GM19035 (cell line): ENCODE measurements at regions not wholly inside any gene's neighbourhood (a gene's known extent, or its start where the extent isn't known, plus 50 kb on each side); places are given as distances from the start of the nearest gene placed in this dataset.

Experiments
- ATAC-seq: cut with Tn5 transposase; IDR thresholded peaks from one replicate; pipeline ENCODE4 v1.9.1; 2021; ENCODE audit not compliant: unreplicated experiment

DNA sequence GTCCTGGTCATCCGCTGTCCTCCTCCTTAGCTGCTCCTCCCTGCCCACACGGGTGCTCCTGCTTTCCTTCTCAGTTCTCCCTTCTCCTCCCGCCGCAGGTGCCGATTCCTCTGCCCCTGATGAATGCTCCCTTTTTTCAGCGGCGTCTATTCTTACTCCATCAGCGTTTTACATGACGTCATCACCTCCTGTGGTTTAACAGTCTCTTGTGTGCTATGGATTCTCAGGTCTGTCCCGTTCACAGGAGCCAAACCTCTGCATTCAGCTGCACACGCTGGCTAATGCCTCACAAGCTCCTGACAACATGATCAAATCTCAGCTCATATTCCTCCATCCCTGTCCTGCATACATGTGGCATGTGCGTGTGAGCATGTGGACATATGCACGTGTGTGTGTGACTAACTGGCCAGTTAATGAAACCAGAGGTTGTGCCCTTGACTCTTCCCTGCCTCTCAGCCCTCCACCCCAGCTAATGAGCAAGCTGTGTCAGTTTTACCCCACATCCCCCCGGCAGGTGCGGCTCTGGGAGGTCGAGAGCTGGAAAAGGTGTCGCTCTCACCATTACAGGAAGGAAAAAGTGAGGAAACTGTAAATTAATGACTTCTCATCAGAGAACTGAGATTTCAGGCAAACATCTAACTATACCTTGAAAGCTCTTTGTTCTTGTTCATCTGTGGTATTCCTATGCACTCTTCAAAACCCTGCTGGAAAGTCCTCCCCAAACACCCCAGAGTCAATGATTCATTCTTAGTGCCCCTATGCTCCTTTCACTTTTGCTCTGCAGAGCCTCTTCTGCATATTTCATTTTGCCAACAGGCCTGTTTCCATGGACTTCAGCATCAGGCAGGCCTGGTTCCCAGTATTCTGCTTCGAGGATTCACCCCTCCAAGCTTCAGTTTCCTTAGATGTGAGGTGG, 163.1 kb downstream of the TTLL2 start:
- peak; percentile 55 for ATAC-seq

DNA sequence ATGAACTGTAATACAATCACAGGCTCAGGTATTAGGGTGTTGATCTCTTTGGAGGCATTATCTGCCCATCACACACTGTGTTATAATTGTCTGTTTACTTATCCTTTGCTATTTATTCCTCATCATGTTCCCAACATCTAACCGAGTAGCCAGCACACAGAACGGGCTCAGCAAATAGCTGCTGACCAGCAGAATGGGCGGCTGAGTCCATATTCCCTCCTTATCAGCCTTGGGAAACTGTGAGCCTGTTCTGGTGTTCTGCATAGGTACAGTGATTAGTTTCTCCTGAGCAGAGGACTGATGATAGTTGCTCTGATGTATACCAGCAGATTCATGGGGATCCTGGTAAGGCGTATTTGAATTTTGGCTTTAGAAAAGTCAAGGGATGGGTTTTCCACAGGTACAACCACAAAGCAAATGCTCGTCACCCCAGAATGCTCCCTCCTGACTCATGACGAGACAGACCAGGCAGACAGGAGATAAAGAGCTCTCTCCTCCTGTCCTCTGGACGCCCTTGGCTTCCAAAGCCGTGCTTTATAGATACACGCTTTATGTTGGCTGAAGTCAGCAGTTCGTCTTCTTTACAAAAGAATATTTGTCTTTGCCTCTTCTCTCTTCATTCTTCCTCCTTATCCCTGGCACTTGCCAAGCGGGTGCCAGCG, 166.7 kb downstream of the TTLL2 start:
- no peak for ATAC-seq

DNA sequence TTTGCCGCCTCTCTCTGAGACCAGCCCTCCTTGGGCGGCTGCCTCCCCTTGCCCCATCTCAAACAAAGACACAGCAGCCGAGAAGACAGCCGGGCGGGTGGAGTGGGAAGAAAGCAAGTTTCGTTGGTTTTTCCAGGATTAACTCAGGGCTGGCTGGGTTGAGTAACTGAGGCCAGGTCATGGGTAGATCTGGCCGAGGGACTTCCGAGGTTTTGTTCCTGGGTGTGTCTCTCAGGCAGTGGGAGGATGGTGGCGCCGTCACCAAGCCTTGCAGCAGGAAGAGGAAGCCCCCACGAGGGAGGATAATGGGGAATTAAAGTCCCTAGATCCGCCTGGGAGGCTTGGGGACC, 167.2 kb downstream of the TTLL2 start:
- no peak for ATAC-seq

DNA sequence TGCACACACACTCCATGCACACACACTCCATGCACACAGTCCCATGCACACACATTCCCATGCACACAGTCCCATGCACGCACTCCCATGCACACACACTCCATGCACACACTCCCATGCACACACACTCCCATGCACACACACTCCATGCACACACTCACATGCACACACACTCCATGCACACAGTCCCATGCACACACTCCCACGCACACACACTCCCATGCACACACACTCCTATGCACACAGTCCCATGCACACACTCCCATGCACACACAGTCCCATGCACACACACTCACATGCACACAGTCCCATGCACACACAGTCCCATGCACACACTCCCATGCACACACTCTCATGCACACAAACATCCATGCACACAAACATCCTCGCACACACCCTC, 168.4 kb downstream of the TTLL2 start:
- ATAC-seq, result no peak

DNA sequence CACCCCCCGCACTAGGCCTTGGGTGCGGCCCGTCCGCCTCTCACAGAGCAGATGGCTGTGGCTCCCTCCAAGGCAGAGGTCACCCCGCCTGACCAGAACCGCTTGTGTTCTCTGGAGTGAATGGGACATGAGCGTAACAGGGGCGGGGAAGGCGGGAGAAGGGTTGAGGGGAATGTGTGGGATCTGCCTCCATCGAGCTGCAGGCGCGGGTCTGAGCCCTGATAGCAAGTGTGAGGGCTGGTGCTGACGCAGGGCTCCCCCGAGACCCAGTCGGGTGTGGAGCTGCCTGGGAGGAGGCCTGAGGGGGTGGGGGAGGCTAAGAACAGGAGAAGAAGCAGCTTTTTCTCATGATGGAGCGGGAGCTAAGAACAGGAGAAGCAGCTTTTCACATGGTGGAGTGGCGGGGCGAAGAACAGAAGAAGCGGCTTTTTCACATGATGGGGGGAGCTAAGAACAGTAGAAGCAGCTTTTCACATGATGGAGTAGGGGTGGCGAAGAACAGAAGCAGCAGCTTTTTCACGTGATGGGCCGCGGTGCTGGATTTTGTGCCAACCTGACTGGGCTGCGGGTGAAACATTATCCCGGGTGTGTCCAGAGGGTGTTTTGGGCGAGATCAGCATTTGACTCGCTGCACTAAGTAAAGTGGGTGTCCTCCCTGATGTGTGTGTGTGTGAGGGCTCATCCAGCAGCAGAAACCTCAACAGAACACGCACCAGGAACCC, 169.3 kb downstream of the TTLL2 start:
- ATAC-seq, result no peak

DNA sequence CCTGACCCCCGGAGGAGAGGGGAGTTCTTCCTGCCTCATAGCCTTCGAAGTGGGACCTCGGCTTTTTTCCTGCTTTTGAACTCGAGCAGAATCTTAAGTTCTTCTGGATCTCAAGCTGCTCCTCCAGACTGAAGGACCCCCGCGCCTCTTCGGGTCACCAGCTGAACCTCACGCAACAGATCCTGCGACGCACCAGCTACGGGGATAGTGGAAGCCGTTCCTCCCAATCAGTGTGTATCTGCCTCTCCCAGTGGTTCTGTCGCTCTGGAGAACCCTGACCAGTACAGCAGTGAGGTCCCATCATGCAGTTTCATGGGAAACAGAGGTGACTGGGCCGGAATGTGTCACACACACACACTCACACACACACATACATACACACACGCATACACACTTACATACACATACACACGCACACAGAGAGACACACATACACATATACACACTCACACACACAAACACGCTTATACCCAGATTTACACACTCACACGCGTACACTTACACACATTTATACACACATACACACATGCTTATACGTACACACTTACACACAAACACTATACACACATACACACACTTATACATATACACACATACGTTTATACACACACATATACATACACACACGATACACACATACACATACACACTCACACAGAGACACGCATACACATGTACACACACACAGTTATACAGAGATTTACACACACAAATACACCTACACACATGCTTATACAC, 170.0 kb downstream of the TTLL2 start:
- ATAC-seq, result no peak

DNA sequence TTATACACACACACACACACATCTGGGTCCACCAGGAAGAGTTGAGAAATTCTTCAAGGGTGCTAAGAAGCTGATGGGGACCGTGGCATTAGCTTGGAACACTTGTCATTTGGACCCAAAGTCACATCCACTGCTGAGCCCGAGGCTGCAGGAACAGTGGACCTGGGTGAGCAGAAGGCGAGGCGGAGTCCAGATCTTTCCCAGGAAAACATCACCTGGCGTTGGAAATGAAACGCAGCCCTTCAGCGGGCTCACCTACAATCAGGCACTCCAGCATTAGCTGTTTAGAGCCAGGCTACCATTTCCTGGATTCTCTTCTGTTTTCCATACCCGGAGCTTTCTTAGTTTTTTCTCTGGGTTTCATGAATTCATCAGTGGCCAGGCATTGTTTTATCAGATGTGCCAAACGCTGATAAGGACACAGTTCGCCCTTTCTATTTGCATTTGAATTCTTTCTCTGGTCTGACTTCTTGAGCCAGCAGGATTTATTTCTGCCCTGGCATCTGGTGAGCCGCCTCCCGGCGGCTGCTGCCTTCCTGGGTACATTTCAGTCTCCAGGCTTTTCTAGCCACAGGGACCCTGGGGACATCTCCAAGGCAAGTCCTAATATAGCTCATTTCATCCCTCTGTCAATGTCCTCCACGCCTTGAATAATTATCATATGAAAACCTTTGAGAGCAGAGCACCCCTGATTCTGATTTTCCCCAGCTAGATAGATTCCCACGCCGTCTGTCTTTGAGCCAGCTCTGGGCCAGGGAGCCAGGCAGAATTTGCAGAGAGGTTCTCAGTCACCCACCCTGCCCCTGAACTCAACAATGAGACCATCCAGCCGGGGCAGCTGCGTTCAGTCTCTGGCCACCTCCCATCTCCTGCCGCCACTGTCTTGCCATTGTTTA, 170.9 kb downstream of the TTLL2 start:
- no peak for ATAC-seq

DNA sequence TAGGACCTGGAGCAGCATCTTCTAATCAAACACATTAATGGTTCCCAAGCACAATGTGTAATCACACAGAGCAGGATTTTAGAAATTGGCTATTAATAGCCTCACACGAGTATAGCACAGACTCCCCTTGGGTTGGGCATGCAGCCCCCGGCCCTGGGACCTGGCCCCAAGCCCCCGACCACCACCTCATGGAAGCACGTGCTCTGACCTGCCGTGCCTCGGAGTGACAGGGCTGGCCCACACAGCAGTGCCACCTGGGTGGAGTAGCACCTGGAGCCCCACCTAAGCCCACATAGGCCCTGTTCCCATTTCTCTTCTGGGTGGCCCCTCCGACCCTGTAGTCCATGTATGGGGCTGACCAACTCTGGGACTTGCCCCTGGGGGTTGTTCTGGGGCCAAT, 171.8 kb downstream of the TTLL2 start:
- ATAC-seq, result no peak

DNA sequence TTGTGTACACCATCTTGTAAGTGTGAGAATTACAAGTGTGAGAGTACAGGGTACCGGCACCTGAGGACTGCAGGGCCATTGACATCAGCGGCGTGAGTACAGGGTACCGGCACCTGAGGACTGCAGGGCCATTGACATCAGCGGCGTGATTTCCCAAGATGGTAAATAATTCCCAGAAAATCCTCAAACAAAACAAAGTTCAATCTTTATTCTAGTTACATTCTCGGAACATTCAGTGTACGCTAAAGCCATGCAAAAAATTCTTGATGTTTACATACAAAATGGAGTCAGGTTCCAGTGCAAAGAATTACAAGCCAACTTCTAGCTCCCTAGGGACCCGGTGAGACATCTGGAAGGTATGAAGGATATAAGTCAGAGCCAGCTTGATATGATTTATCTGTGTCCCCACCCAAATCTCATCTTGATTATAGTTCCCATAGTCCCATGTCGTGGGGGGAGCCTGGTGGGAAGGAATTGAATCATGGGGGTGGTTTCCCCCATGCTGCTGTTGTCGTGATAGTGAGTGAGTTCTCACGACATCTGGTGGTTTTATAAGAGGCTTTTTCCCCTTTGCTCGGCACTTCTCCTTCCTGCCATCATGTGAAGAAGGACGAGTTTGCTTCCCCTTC, 172.7 kb downstream of the TTLL2 start:
- no peak for ATAC-seq

DNA sequence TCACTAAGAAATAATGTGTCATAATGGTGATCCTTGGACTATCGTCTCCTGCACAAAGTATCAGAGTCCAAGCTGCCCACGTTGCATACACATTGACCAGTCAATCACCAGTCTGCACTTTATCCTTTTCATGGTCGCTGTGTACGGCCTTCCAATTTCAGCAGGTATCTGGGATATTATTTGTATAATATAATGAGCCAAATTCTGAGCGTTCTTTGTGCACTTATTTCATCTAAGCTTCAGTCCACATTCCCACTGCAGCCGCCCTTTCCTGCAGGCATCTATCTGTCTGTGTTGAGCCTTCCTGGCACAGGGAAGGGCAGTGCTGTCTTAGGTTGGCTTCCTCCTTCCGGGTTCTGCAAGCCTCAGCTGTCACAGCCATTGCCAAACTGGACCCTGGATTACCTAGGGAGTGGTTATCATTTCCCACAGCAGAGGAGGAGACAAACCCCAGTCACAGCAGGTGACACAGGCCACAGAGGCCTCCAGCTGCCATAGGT, 174.3 kb downstream of the TTLL2 start:
- ATAC-seq, result no peak

DNA sequence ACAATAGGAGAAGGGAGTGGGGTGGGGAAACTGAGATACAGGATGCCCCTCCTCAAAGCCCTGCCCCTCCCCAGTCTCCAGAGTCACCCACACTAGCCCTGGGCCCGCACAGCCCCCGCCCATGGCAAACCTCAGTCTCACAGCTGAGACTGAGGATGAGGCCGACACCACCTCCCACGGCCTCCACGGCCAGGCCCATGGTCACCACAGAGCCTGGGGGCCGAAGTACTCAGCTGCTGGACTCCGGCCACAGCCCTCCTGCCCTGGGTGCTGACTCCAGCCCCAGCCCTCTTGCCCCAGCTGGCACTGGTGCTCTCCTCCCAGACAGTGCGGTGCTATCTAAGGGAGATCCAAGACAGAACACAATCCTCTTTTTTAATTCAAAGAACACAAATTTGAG, 176.1 kb downstream of the TTLL2 start:
- ATAC-seq, result no peak

DNA sequence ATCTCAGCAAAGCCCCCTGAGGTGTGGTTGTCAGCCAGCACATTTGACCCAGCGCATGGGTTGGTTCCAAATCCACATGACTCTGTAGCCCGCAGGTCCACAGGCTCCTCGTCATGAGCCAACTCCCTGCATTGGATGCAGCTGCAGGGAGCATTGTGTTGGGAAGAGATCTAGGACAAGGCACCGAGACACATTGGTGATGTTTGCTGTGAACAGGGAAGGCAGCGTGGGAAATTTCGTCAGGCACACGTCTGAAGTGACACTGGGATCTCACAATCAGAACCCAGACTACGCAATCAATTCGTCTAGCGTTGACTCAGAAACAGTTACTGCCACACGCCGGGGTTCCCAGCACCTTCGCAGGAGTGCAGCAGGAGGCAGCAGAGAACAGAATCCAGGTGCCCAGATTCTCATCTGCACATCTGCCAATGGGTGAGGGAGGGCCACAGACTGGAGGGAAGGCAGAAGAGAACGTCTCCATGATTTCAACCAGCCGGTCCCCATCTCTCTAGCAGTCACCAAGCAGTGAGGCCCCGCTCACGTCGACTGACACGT, 177.0 kb downstream of the TTLL2 start:
- ATAC-seq, result no peak

DNA sequence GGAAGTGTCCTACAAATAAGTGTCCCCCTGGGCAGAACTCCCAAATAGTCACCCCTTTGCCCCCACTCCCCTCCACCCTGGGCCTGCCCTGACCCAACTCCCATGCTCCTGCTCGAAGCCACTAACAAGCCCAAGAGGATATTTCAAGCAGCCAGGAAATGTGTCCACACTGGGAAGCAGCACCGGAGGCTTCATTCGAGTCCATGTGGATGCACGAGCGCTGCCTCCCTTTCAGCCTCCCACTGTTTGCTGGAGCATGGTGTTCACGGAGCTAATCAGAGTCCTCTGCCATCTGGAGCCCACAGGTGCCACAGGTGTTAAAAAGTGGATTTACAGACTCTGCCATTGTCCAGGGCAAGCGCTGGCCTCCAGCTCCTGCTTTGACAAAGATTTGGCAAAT, 177.6 kb downstream of the TTLL2 start:
- ATAC-seq, result no peak

DNA sequence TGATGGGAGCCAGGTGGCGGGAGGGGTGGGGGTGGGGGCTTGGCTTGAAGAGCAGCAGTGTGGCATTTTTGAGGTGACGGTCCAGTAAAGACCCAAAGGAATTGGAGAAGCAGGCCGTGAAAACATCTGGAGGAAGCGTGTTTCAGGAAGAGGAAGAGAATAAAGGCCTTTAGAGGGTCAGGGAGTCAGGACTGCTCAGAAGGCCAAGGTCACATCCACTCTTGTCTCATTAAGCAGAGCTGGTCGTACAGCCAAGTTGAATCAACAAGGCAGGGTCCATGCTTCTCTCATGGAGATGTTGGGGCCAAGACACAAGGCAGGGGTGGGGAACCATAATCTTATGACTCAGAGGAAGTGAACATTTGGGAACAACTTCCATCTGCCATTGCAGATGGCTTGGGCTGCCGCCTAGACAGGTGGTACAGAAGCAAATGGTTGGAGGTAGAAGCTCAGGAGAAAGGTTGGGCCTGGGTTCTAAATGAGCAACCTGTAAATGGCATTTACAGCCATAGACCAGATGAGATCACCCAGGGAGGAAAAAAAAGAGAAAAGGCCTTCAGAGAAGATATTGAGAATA, 179.6 kb downstream of the TTLL2 start:
- ATAC-seq, result no peak

DNA sequence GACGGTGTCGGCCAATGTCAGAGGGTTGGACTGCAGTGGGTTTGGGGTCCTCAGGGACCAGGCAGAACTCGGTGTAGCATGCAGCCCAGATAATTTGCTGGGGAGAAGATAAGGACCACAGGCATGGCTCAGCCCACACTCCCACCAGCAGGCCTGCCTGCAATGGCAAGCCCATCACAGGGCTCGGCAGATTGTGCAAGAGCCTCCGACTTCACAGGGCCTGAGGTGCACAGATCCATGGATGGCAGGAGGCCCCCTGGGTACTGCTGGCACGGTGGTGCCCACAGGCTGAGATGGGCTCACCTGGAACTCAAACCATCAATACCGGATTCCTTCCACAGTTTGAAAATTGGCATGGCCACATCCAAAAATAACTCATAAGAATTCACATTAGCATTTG, 180.3 kb downstream of the TTLL2 start:
- ATAC-seq, result no peak

DNA sequence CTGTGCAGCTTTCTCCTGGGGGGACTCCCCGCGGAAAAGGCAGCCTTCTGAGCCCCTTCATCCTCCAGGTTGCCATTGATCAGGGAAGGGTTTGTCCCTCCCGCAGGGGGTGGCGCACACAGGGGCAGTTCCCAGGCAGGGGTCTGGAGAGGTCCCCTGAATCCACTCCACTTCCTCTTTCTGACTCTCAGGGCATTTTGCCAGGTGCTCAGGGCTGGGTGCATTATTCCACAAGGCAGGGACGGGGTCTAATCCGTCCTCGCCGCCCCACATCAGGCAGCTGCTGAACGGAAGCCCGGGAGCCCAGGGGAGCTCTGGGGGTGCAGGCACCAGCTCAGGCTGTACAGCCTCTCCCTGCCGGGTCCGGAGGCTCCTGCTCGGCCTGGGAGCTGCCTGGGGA, 180.9 kb downstream of the TTLL2 start:
- ATAC-seq, result no peak

DNA sequence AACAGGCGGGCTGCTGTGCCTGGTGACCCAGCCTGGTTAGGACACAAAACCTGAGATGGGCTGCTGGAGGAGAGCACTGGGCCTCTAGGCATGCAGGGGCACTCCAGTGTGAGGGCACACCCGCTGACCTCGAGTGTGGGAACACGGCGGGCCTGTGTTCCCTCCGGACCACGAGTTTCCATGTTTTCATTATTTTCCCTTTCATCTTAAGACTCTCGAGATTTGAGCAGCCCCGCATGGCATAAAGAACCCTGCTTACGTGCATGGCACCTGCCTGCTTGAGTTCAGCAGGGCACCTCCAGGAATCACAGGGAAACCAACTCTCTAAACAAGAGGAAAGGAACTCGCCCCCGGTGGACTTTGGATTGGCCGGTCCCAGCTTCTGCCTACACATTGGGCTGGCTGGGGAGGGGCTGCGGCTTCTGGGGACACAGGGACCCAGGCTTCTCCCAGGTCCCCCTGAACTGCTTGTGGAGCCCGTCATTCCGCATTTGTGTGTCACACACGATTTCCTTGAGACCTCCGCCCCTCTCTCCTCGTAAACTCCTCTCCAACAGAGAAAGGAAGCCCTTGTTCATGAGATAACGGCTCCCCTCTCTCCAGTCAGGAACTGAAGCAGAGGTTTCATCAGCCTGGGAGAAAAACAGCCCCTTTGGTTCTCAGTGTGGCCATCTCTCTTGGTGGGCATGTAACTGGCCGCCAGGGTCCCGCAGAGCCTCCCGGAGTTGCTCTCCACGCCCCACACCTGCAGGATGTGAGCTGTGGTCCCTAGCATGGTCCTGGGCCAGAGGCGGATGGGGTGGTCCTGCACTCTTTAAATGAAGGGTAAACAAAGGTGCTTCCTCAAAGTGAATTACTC, 181.8 kb downstream of the TTLL2 start:
- no peak for ATAC-seq

DNA sequence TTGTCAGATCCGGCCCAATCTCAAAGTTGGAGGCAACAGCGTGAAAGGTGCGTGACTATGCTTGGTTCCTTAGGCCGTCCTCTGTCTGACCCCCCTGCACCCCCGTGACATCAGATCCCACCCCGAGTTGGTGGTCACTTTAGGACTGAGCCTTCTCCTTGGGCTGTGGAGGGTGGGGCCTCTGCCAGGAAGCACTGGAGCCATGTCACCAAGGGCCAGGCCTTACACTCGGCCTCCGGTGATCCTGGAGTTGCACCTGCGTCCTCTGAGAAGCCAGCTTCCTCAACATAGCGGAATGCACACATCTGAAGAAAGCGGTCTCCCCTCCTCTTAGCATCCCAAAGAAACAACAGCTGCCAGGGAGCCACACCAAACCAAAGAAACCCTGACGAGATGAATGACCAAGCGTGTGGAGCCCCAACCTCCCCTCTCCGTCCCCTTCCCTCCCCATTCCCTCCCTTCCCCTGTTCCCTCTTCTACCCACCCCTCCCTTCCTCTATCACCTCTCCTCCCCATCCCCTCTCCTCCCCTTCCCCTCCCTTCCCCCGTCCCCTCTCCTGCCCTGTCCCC, 182.6 kb downstream of the TTLL2 start:
- ATAC-seq, result no peak
